Osteocyte (in vitro differentiated cells): ENCODE measurements at regions not wholly inside any gene's neighbourhood (a gene's known extent, or its start where the extent isn't known, plus 50 kb on each side); places are given as distances from the start of the nearest gene placed in this dataset.

Experiments used
- DNase-seq: peaks from one replicate; pipeline ENCODE4 v3.0.0; 2021; ENCODE audit warnings: mixed read lengths; ENCODE audit not compliant: unreplicated experiment; ENCODE audit errors: extremely low spot score
- H3K27ac Mint-ChIP-seq: one replicate; pipeline ENCODE4 v1.8.0; 2021; ENCODE audit warnings: mild to moderate bottlenecking, mixed read lengths; ENCODE audit not compliant: unreplicated experiment
- H3K27me3 Mint-ChIP-seq: one replicate; pipeline ENCODE4 v1.8.0; 2021; ENCODE audit warnings: mixed read lengths; ENCODE audit not compliant: unreplicated experiment
- H3K36me3 Mint-ChIP-seq: one replicate; pipeline ENCODE4 v1.8.0; 2021; ENCODE audit warnings: mixed read lengths; ENCODE audit not compliant: unreplicated experiment
- H3K4me1 Mint-ChIP-seq: one replicate; pipeline ENCODE4 v1.8.0; 2021; ENCODE audit warnings: mixed read lengths; ENCODE audit not compliant: unreplicated experiment
- H3K4me3 Mint-ChIP-seq: one replicate; pipeline ENCODE4 v1.8.0; 2021; ENCODE audit warnings: mild to moderate bottlenecking, moderate library complexity, mixed read lengths; ENCODE audit not compliant: unreplicated experiment
- H3K9me3 Mint-ChIP-seq: one replicate; pipeline ENCODE4 v1.8.0; 2021; ENCODE audit warnings: mixed read lengths; ENCODE audit not compliant: unreplicated experiment
- CTCF ChIP-seq: fragments of 200-600 bp; sonication (generic); IDR thresholded peaks from 2 replicates; pipeline ENCODE4 v1.5.0; 2021; ENCODE audit warnings: antibody characterized with exemption, mild to moderate bottlenecking, moderate library complexity

GRCh38 chr2:176500901-176501300, 231.7 kb downstream of the MTX2 start:
- H3K4me1 Mint-ChIP-seq: no peaks in the 10 kb centered on the region
- DNase-seq: no peak
- H3K9me3 Mint-ChIP-seq: no peaks in the 10 kb centered on the region
- no peak for TF ChIP-seq CTCF
- H3K27me3 Mint-ChIP-seq: peaks cover 9% of the 10 kb centered on the region
- no peaks in the 10 kb centered on the region for H3K36me3 Mint-ChIP-seq
- no peak overlapping the region for H3K27ac Mint-ChIP-seq
- H3K4me3 Mint-ChIP-seq: no peak overlapping the region

- DNase-seq: no peak
- H3K27ac Mint-ChIP-seq: no peak overlapping the region
- H3K4me3 Mint-ChIP-seq: no peak overlapping the region
- H3K4me1 Mint-ChIP-seq: no peaks in the 10 kb centered on the region
- TF ChIP-seq CTCF: no peak
- H3K36me3 Mint-ChIP-seq: no peaks in the 10 kb centered on the region
- H3K9me3 Mint-ChIP-seq: no peaks in the 10 kb centered on the region
- peaks cover 9% of the 10 kb centered on the region for H3K27me3 Mint-ChIP-seq
Observed at GRCh38 chr2:176501617-176502016, 232.4 kb downstream of the MTX2 start.

- peaks cover 9% of the 10 kb centered on the region for H3K27me3 Mint-ChIP-seq
Observed at GRCh38 chr2:176502619-176503018, 233.4 kb downstream of the MTX2 start.

GRCh38 chr2:176503776-176504175, 234.5 kb downstream of the MTX2 start:
- H3K4me1 Mint-ChIP-seq: no peaks in the 10 kb centered on the region
- TF ChIP-seq CTCF: no peak
- DNase-seq: no peak
- H3K36me3 Mint-ChIP-seq: no peaks in the 10 kb centered on the region
- no peaks in the 10 kb centered on the region for H3K9me3 Mint-ChIP-seq
- H3K27ac Mint-ChIP-seq: no peak overlapping the region
- no peak overlapping the region for H3K4me3 Mint-ChIP-seq
- peaks cover 9% of the 10 kb centered on the region for H3K27me3 Mint-ChIP-seq

More at GRCh38 chr2:176502619-176503018, 233.4 kb downstream of the MTX2 start:
- Mint-ChIP-seq H3K27ac (no peak overlapping the region), H3K4me1 (no peaks in the 10 kb centered on the region), H3K9me3 (no peaks in the 10 kb centered on the region), H3K4me3 (no peak overlapping the region), H3K36me3 (no peaks in the 10 kb centered on the region)
- DNase-seq: no peak
- no peak for TF ChIP-seq CTCF

GRCh38 chr2:176504440-176504839, 235.2 kb downstream of the MTX2 start:
- Mint-ChIP-seq H3K27ac (no peak overlapping the region), H3K36me3 (no peaks in the 10 kb centered on the region), H3K4me3 (no peak overlapping the region), H3K27me3 (peaks cover 12% of the 10 kb centered on the region), H3K9me3 (no peaks in the 10 kb centered on the region), H3K4me1 (no peaks in the 10 kb centered on the region)
- DNase-seq: no peak
- TF ChIP-seq CTCF: no peak
